Lung (tissue), 11 donors: ENCODE measurements at regions not wholly inside any gene's neighbourhood (a gene's known extent, or its start where the extent isn't known, plus 50 kb on each side); places are given as distances from the start of the nearest gene placed in this dataset.

Experiments
- ATAC-seq: fragments of 200-7000 bp; cut with Tn5 transposase; one replicate; pipeline ENCODE4 v1.9.1; 2020; ENCODE audit warnings: moderate number of reproducible peaks; ENCODE audit not compliant: insufficient read depth, low FRiP score
- DNase-seq, 3 donors: peaks; one replicate each; pipeline ENCODE4 v3.0.0-alpha.2; 2013 to 2017
- H3K27ac ChIP-seq, 2 donors: one replicate each; pipeline ENCODE4 v1.5.1; 2013; ENCODE audit warnings: mild to moderate bottlenecking in 2 of 2, moderate library complexity in 2 of 2, control low read depth in 1 of 2, inconsistent platforms in 1 of 2, low read depth in 1 of 2, low read length in 1 of 2
- H3K27me3 ChIP-seq, 3 donors: one replicate each; pipeline ENCODE4 v1.5.1; 2013; ENCODE audit warnings: low read length in 2 of 3; ENCODE audit not compliant: control insufficient read depth in 3 of 3, insufficient read depth in 3 of 3
- H3K36me3 ChIP-seq, 4 donors: one replicate each; pipeline ENCODE4 v1.5.1; 2013; ENCODE audit warnings: low read length in 4 of 4, mild to moderate bottlenecking in 1 of 4, moderate library complexity in 1 of 4; ENCODE audit not compliant: control insufficient read depth in 4 of 4, insufficient read depth in 4 of 4
- H3K4me1 ChIP-seq, 5 donors: one replicate each; pipeline ENCODE4 v1.5.1; 2013; ENCODE audit warnings: low read length in 5 of 5, mild to moderate bottlenecking in 2 of 5, moderate library complexity in 1 of 5; ENCODE audit not compliant: control insufficient read depth in 5 of 5, insufficient read depth in 5 of 5
- H3K4me3 ChIP-seq: one replicate; pipeline ENCODE4 v1.5.1; 2013; ENCODE audit warnings: mild to moderate bottlenecking, control low read depth, moderate library complexity
- H3K9ac ChIP-seq, 2 donors: one replicate each; pipeline ENCODE4 v1.5.1; 2013; ENCODE audit warnings: low read length in 2 of 2, control low read depth in 1 of 2; ENCODE audit not compliant: insufficient read depth in 1 of 2
- H3K9me3 ChIP-seq, 4 donors: one replicate each; pipeline ENCODE4 v1.5.1; 2013; ENCODE audit warnings: low read length in 3 of 4, mild to moderate bottlenecking in 1 of 4, moderate library complexity in 1 of 4; ENCODE audit not compliant: control insufficient read depth in 4 of 4, insufficient read depth in 3 of 4
- WGBS, 2 donors: extraction: QIAGEN DNeasy Blood & Tissue Kit; methylation state at CpG; one replicate each; pipeline ENCODE4 v1.1.7; 2013; 5-methylcytosine and 5-hydroxymethylcytosine counted together
- TF ChIP-seq, protein P1 (sequence below): IDR thresholded peaks from 2 replicates; pipeline ENCODE4 v1.5.1; 2012; ENCODE audit warnings: mild to moderate bottlenecking; ENCODE audit errors: control extremely low read depth, extremely low read depth
- donor health status: control.
- donor health status: control.
- donor health status: Bipolar disorder and iron deficiency.
- donor health status: healthy.
- donor health status: DM: yes; HTN: yes; CAD: no.

DNA sequence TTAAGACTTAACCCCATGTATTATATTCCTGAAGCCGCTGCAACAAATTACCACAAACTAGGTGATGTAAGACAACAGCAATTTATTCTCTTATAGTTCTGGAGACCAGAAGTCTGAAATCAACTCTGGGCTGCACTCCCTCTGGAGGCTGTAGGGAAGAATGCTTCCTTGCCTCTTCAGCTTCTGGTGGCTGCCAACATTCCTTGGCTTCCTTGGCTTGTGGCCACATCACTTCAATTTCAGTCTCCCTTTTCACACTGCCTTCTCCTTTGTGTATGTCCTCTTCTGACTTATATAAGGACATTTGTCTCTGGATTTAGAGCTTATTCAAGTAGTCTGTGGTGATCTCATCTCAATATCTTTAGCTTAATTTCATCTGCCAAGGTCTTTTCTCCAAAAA lies 141.6 kb downstream of the DHX35 start:
- Histone ChIP-seq H3K27me3 (peaks cover 0 to 7% (median 0%) of the 10 kb centered on the region in 3 donors), H3K9me3 (peaks cover 0 to 9% (median 2%) of the 10 kb centered on the region in 4 donors), H3K9ac (no peak overlapping the region), H3K36me3 (no peaks in the 10 kb centered on the region), H3K27ac (no peak overlapping the region), H3K4me1 (no peaks in the 10 kb centered on the region), H3K4me3 (no peak overlapping the region)
- TF ChIP-seq, protein P1, sequence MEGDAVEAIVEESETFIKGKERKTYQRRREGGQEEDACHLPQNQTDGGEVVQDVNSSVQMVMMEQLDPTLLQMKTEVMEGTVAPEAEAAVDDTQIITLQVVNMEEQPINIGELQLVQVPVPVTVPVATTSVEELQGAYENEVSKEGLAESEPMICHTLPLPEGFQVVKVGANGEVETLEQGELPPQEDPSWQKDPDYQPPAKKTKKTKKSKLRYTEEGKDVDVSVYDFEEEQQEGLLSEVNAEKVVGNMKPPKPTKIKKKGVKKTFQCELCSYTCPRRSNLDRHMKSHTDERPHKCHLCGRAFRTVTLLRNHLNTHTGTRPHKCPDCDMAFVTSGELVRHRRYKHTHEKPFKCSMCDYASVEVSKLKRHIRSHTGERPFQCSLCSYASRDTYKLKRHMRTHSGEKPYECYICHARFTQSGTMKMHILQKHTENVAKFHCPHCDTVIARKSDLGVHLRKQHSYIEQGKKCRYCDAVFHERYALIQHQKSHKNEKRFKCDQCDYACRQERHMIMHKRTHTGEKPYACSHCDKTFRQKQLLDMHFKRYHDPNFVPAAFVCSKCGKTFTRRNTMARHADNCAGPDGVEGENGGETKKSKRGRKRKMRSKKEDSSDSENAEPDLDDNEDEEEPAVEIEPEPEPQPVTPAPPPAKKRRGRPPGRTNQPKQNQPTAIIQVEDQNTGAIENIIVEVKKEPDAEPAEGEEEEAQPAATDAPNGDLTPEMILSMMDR = no peak
- WGBS, 2 donors = 93 to 97% methylated on average over 1 of the region's 1 CpG
- DNase-seq (no peak), ATAC-seq (no peak)

DNA sequence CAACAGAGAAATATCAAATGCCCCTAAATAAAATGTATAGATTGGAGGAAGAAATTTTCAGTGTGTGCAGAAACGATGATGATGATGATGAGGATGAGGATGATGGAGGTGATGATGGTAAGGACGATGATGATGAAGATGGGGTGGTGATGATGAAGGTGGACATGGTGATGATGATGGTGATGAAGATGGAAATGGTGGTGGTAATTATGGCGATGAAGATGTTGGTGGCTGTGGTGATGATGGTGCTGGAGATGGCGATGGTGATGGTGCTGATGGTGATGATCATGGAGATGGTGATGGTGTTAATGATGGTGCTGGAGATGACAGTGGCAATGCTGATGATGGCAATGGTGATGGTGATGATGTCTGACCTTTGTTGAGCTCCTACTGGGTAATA lies 141.2 kb downstream of the DHX35 start:
- Histone ChIP-seq H3K4me1 (no peaks in the 10 kb centered on the region), H3K9ac (no peak overlapping the region), H3K4me3 (no peak overlapping the region), H3K27me3 (peaks cover 0 to 4% (median 0%) of the 10 kb centered on the region in 3 donors), H3K9me3 (peaks cover 0 to 9% (median 2%) of the 10 kb centered on the region in 4 donors), H3K27ac (no peak overlapping the region), H3K36me3 (no peaks in the 10 kb centered on the region)
- TF ChIP-seq, protein P1 = no peak
- no peak for ATAC-seq
- WGBS, 2 donors = 91 to 95% methylated on average over 4 of the region's 4 CpGs
- no peak for DNase-seq

DNA sequence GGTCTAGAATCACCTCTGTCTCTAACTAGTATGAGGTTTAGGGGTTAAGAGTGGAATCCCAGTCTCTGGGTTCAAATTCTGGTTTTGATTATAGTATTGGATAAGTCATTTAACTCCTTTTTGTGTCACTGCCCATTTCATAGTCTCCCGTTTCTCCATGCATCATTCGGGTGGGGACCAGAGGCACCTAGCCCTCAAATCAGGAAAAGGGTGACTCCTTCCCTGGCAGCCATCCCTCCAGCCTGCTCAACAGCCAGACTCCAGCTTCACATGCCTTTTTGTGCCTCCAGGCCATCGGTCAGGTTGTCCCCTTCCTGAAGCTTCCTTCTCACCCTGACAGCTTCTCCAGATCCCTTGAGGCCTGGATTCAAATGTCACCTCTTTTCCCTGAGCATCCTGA lies 139.8 kb downstream of the DHX35 start:
- no peaks in the 10 kb centered on the region for H3K27me3 ChIP-seq
- H3K4me1 ChIP-seq = no peaks in the 10 kb centered on the region
- no peaks in the 10 kb centered on the region for H3K36me3 ChIP-seq
- DNase-seq = no peak
- no peak overlapping the region for H3K9ac ChIP-seq
- WGBS, 2 donors = 89% methylated on average over 3 of the region's 3 CpGs
- TF ChIP-seq, protein P1 = no peak
- no peak overlapping the region for H3K27ac ChIP-seq
- no peak overlapping the region for H3K4me3 ChIP-seq
- no peak for ATAC-seq
- peaks cover 0 to 9% (median 2%) of the 10 kb centered on the region in 4 donors for H3K9me3 ChIP-seq

DNA sequence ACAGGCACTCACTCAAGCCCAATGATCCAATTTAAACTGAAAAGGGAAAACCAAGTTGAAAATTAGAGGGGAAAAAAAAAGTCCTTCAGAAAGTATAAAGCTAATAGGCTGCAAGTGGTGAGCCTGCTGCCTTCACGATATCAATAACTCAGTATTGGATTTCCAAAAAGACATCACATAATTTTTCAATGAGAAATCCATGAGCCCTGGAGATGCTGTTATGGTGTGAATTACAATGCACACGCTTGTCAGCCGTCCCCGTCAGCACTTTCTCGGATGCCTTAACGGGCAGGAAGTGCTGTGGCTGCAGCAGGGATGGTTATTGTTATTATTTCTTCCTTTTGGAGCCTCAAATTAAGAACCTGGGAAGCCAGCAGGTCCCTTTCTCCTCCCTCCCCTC lies 138.5 kb downstream of the DHX35 start:
- TF ChIP-seq, protein P1 = no peak
- 28 to 41% methylated on average over 6 of the region's 6 CpGs for WGBS, 2 donors
- DNase-seq = no peak

More for the DNA sequence above, 138.5 kb downstream of the DHX35 start:
- H3K4me3 ChIP-seq = no peak overlapping the region
- H3K9ac ChIP-seq = no peak overlapping the region
- no peaks in the 10 kb centered on the region for H3K27me3 ChIP-seq
- no peaks in the 10 kb centered on the region for H3K36me3 ChIP-seq
- H3K4me1 ChIP-seq = no peaks in the 10 kb centered on the region
- H3K27ac ChIP-seq = no peak overlapping the region
- H3K9me3 ChIP-seq = peaks cover 0 to 8% (median 2%) of the 10 kb centered on the region in 4 donors
- no peak for ATAC-seq
